ENCODE measurements at regions not wholly inside any gene's neighbourhood (a gene's known extent, or its start where the extent isn't known, plus 50 kb on each side); places are given as distances from the start of the nearest gene placed in this dataset.

DNA sequence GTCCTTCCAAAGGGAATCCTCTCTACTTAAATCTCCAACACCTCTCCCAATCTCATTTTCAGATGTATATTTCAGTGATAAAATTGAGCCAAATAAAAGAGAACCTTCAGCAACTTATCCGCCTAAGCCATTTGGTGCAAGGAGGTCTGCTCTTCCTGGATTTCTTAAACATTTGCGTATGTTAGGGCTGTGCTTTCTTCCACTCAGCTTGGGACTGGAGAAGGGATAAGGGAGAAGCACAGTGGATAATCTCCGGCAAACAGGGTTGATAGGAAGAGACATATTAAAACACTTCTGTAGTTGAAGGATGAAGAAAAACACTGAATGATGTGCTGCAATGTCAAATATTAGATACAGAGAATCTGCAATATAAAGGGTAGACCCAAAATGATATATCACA, 796.2 kb downstream of the KCNJ3 start:
- TF ChIP-seq CTCF (IDR thresholded peaks at IDR 0.05; ENCODE audit: low read depth, low read length) (no peak), EZH2phosphoT487 (IDR thresholded peaks at IDR 0.05; ENCODE audit: low read depth) (no peak)
